GM12872 (cell line): ENCODE measurements at regions not wholly inside any gene's neighbourhood (a gene's known extent, or its start where the extent isn't known, plus 50 kb on each side); places are given as distances from the start of the nearest gene placed in this dataset.

ENCODE experiments used
- TF ChIP-seq, protein P1 (sequence below): IDR thresholded peaks from 3 replicates; pipeline ENCODE4 v1.5.1; 2011; ENCODE audit warnings: low read depth, mild to moderate bottlenecking, low read length, moderate library complexity; ENCODE audit not compliant: insufficient read depth

DNA sequence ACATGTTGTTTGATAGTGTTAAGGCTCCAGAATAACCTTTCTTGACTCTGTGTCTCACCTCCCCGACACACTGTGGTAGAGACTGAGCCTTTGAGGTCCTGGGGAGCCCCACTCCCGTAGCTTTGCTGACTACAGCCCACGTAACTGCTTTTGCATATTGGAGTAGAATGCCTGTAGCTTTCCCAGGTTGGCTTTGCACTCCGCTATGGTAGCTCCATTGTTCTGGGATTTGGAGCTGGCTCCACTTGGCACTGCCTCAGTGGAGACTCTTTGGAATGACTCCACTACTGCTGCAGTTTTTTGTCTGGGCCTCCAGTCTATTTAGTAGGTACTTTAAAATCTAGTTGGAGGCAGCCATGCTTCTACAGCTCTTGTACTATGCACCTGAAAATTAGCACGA is 56.2 kb upstream of the ANXA1 start:
- TF ChIP-seq, protein P1, sequence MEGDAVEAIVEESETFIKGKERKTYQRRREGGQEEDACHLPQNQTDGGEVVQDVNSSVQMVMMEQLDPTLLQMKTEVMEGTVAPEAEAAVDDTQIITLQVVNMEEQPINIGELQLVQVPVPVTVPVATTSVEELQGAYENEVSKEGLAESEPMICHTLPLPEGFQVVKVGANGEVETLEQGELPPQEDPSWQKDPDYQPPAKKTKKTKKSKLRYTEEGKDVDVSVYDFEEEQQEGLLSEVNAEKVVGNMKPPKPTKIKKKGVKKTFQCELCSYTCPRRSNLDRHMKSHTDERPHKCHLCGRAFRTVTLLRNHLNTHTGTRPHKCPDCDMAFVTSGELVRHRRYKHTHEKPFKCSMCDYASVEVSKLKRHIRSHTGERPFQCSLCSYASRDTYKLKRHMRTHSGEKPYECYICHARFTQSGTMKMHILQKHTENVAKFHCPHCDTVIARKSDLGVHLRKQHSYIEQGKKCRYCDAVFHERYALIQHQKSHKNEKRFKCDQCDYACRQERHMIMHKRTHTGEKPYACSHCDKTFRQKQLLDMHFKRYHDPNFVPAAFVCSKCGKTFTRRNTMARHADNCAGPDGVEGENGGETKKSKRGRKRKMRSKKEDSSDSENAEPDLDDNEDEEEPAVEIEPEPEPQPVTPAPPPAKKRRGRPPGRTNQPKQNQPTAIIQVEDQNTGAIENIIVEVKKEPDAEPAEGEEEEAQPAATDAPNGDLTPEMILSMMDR = no peak

DNA sequence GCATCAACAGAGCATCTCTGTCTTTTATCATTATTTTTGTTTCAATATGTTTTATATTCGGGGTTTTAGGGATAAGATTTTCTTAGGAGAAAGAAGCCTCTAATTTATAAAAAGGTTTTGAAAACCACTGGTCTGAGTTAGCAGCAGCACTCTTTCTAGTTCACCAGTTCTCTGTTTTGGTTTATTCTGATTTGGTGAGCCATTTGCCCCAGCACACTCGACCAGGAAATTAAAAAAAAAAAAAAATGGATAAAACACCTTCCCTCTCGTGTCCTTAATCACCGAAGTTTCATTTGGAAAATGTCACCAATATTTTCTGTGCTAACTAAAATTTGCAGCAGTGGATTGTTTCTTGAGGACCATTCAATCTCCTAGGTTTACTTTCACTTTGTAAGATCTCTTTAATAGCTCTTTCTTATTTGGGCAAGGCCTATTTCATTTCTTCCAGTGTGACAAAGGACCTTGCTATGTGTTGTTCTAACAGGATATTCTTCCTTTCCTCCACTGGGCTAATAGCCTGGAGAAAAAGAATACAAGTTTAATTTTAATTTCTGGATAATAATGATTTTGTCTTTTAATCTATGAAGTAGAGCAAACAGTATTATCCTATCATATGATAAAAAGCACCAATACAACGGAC is 57.8 kb upstream of the ANXA1 start:
- TF ChIP-seq, protein P1 = no peak

DNA sequence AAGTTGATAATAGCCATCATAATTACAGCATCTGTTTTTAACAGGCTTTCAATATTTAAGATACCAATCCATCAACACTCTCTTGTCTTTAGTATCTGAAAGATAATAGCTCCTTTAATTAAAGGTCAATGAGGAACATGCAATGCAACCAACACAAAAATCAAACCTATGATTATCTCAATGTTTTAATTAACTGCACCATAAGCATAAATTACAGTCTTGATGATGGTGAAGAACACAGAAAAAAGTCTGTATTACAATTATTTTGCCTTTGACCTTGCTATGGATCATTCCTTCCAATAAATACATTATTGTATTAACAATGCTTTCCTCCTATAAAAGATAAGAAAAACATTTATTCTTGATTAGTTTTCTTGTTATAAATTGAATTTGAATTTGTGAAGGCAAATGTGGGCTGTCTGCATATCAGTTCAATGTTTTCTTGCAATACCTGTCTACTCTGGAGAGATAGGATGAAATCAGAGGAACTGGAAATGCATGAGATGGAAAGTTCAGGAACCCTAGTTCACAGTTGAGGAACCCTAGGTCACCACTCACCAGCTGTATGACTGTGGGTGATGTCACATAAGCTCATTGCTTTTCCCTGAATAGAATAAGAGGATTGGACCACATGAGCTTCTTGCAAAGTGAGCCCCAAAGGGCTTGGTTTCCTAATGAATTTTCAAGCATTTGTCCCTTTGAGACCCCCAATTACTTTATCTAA is 58.5 kb upstream of the ANXA1 start:
- TF ChIP-seq, protein P1 = no peak

DNA sequence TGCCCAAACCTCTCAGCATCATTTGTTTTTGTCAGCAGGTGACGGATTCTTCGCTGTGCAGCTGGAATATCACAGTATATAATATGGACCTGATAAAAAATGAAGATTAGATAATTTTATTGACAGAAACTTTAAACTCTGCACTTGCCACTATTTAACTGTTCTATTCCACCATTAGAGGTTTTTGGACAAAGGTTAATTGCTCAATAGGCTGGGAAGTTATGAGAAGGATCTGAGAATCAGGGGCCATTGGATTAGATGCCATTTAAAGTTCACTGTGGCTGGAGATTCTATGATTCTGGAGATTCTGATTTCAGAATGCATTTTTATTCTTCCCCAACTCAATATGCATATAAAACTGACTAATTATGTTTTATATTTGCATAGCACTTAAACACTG is 59.8 kb upstream of the ANXA1 start:
- TF ChIP-seq, protein P1 = no peak

DNA sequence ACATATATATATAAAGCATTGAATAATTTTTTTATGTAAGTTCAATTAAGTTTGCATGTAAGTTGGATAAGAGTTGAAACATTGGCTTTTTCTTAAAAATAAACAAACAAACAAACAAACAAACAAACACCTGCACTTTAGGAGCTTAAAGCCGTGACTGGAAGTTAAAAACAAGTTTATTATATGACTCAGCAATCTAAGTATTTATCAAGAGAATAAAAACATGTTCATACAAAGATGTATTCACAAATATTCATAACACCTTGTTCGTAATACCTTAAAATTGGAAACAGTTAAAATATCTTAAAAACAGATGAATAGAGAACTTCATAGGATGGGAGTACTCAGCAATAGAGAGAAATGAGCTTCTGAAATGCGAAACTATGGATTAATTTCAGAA is 61.5 kb upstream of the ANXA1 start:
- TF ChIP-seq, protein P1 = no peak

DNA sequence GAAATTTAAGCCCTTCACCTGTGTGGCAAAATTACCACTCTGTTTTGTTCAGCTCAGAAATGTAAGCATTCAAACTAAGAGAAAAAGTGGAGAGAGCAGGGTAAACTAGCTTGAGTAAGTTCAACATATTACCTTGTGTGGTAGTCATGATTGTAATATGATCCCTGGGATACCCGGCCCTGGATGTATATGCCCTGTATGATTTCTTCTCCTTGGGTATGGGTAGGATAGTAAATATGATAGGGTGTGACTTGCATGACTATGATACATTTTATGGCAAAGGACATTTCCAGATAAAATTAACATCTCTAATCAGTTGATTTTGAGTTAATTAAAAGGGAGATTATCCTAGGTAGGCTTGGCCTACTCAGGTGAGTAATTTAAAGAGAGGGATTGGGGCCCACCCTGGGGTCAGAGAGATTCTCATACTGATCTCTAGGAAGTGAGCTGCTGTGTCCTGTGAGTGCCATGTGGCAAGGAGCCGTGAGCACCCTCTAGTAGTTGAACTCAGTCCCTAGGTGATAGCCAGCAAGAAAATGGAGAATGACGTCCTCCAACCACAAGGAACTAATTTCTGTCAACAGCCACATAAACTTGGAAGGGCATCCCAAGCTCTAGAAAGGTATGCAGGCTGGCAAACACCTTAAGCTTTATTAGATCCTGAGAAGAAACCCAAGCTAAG is 62.2 kb upstream of the ANXA1 start:
- TF ChIP-seq, protein P1 = no peak

DNA sequence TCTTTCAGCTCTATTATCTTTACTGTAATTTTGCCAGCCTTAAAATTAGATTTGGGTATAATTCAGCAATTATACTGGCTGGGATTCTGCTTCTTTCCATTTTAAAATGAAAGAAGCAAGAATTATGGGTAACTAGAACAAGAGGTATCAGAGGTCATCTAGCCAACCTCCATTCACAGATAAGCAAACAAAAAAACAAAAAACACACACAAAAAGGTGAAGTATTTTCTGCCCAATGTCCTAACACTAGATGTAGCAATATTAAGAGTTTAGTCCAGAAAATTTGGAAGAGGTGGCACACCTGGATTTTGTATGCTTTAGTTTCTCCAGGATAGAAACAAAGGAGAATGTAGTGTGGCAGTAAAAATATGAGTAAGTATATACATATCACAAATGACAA is 68.1 kb upstream of the ANXA1 start:
- TF ChIP-seq, protein P1 = no peak
